Kidney (tissue), 13 donors: ENCODE measurements at regions not wholly inside any gene's neighbourhood (a gene's known extent, or its start where the extent isn't known, plus 50 kb on each side); places are given as distances from the start of the nearest gene placed in this dataset.

ENCODE experiments used
- DNase-seq, 5 donors: peaks; one replicate each; pipeline ENCODE4 v3.0.0-alpha.2; 2013 to 2020
- FAIRE-seq: peaks from 2 replicates; lab custom pipeline; 2012; peaks lifted over from hg19 to GRCh38; lab: Jason Lieb, UNC
- H3K27ac ChIP-seq, 2 donors: one replicate each; pipeline ENCODE4 v1.7.0; 2013; ENCODE audit warnings: low read depth in 2 of 2, low read length in 2 of 2, inconsistent platforms in 1 of 2
- H3K27me3 ChIP-seq: one replicate; pipeline ENCODE4 v1.7.1; 2013; ENCODE audit warnings: low read length, inconsistent platforms; ENCODE audit not compliant: control insufficient read depth, insufficient read depth
- H3K36me3 ChIP-seq, 3 donors: one replicate each; pipeline versions ENCODE4 v1.7.0 to v1.7.1; 2013; ENCODE audit warnings: low read length in 3 of 3, control low read depth in 1 of 3, inconsistent platforms in 1 of 3; ENCODE audit not compliant: insufficient read depth in 3 of 3, control insufficient read depth in 2 of 3
- H3K4me1 ChIP-seq, 3 donors: one replicate each; pipeline versions ENCODE4 v1.7.0 to v1.7.1; 2013; ENCODE audit warnings: low read length in 3 of 3, inconsistent platforms in 1 of 3, low read depth in 1 of 3; ENCODE audit not compliant: control insufficient read depth in 2 of 3, insufficient read depth in 2 of 3
- H3K4me3 ChIP-seq, 3 donors: one replicate each; pipeline versions ENCODE4 v1.7.0 to v1.8.1; 2013; ENCODE audit warnings: low read length in 3 of 3, control low read depth in 1 of 3, inconsistent platforms in 1 of 3
- H3K9ac ChIP-seq, 3 donors: one replicate each; pipeline versions ENCODE4 v1.7.0 to v1.7.1; 2013; ENCODE audit warnings: low read length in 3 of 3, control low read depth in 1 of 3, inconsistent platforms in 1 of 3
- H3K9me3 ChIP-seq, 3 donors: one replicate each; pipeline versions ENCODE4 v1.7.0 to v1.7.1; 2013; ENCODE audit warnings: low read length in 3 of 3, control low read depth in 1 of 3, inconsistent platforms in 1 of 3; ENCODE audit not compliant: control insufficient read depth in 2 of 3, insufficient read depth in 1 of 3
- CTCF ChIP-seq: IDR thresholded peaks from 3 replicates; pipeline ENCODE4 v1.5.1; 2012; ENCODE audit warnings: mild to moderate bottlenecking, moderate library complexity, borderline replicate concordance; ENCODE audit not compliant: insufficient read depth; ENCODE audit errors: extremely low read depth
- intact Hi-C: fragments of 100-400 bp; cut with DNase I; formaldehyde crosslinking; loops from one replicate; pipeline ENCODE4 v1.11.1; 2022
- donor health status: control.
- donor health status: control.
- donor health status: control.
- donor health status: control.
- donor health status: control.
- donor health status: DM: yes; HTN: yes; CAD: no.
- donor health status: Normal renal cell carcinoma (clear cell type).

- H3K4me1 ChIP-seq = peaks cover 0 to 8% (median 0%) of the 10 kb centered on the region in 3 donors
- no peak for FAIRE-seq
- intact Hi-C loops = loop anchor here (5.0 kb wide), 1 partner anchor 284 kb away; no protein-coding TSS in a partner anchor
- no peak for TF ChIP-seq CTCF
- no peak overlapping the region for H3K4me3 ChIP-seq
- DNase-seq = no peak
- no peaks in the 10 kb centered on the region for H3K9me3 ChIP-seq
- no peaks in the 10 kb centered on the region for H3K27me3 ChIP-seq
- H3K27ac ChIP-seq = no peak overlapping the region
- peaks cover 0 to 2% (median 0%) of the 10 kb centered on the region in 3 donors for H3K36me3 ChIP-seq
- H3K9ac ChIP-seq = no peak overlapping the region
These were observed 358.4 kb downstream of the CTTN start for GRCh38 chr11:70756756-70757155.

GRCh38 chr11:70757241-70757640 lies 358.9 kb downstream of the CTTN start:
- peaks cover 0 to 2% (median 0%) of the 10 kb centered on the region in 3 donors for H3K36me3 ChIP-seq
- DNase-seq = no peak
- no peak for TF ChIP-seq CTCF

GRCh38 chr11:70758206-70758605 lies 359.9 kb downstream of the CTTN start:
- FAIRE-seq = no peak
- peaks cover 0 to 8% (median 0%) of the 10 kb centered on the region in 3 donors for H3K4me1 ChIP-seq
- DNase-seq = no peak
- H3K27me3 ChIP-seq = no peaks in the 10 kb centered on the region
- H3K36me3 ChIP-seq = peaks cover 0 to 2% (median 0%) of the 10 kb centered on the region in 3 donors
- no peak overlapping the region for H3K9ac ChIP-seq
- intact Hi-C loops = loop anchor here (5.0 kb wide), 1 partner anchor 286 kb away; no protein-coding TSS in a partner anchor
- H3K9me3 ChIP-seq = no peaks in the 10 kb centered on the region
- no peak overlapping the region for H3K27ac ChIP-seq
- H3K4me3 ChIP-seq = no peak overlapping the region
- TF ChIP-seq CTCF = no peak

More at GRCh38 chr11:70757241-70757640, 358.9 kb downstream of the CTTN start:
- Histone ChIP-seq H3K9ac (no peak overlapping the region), H3K4me3 (no peak overlapping the region), H3K27ac (no peak overlapping the region), H3K27me3 (no peaks in the 10 kb centered on the region), H3K9me3 (no peaks in the 10 kb centered on the region), H3K4me1 (peaks cover 0 to 8% (median 0%) of the 10 kb centered on the region in 3 donors)
- intact Hi-C loops = loop anchor here (5.0 kb wide), 1 partner anchor 285 kb away; no protein-coding TSS in a partner anchor
- no peak for FAIRE-seq

GRCh38 chr11:70759846-70760245 lies 361.5 kb downstream of the CTTN start:
- H3K27ac ChIP-seq = no peak overlapping the region
- no peaks in the 10 kb centered on the region for H3K9me3 ChIP-seq
- FAIRE-seq (no peak), DNase-seq (no peak)
- H3K4me1 ChIP-seq = peaks cover 0 to 8% (median 0%) of the 10 kb centered on the region in 3 donors
- no peak overlapping the region for H3K4me3 ChIP-seq
- TF ChIP-seq CTCF = no peak
- H3K36me3 ChIP-seq = peaks cover 0 to 2% (median 0%) of the 10 kb centered on the region in 3 donors
- intact Hi-C loops = loop anchor here (5.0 kb wide), 1 partner anchor 288 kb away; no protein-coding TSS in a partner anchor
- H3K27me3 ChIP-seq = no peaks in the 10 kb centered on the region
- H3K9ac ChIP-seq = no peak overlapping the region
